GM23338 (cell line): ENCODE measurements at regions not wholly inside any gene's neighbourhood (a gene's known extent, or its start where the extent isn't known, plus 50 kb on each side); places are given as distances from the start of the nearest gene placed in this dataset.

Experiments used
- ATAC-seq: fragments of 200-7000 bp; cut with Tn5 transposase; 3 replicates; pipeline ENCODE4 v1.9.1; 2020
- DNase-seq: peaks from one replicate; pipeline ENCODE4 v3.0.0-alpha.2; 2015; ENCODE audit warnings: low spot score
- H2AFZ ChIP-seq: fragments of 200-600 bp; sonication (generic); 2 replicates; pipeline ENCODE4 v1.8.0; 2016; ENCODE audit warnings: antibody characterized with exemption, mild to moderate bottlenecking, moderate library complexity
- H3F3A ChIP-seq: fragments of 200-600 bp; sonication (generic); replicated peaks from 2 replicates; pipeline ENCODE4 v1.8.0; 2017; ENCODE audit warnings: antibody characterized with exemption, mixed run types, low read depth
- H3K27ac ChIP-seq: fragments of 200-600 bp; sonication (generic); 2 replicates; pipeline ENCODE4 v1.6.1; 2016; ENCODE audit warnings: low read depth
- H3K27me3 ChIP-seq: fragments of 200-600 bp; sonication (generic); 2 replicates; pipeline ENCODE4 v1.8.0; 2016; ENCODE audit warnings: mild to moderate bottlenecking, mixed run types, moderate library complexity; ENCODE audit not compliant: insufficient read depth
- H3K36me3 ChIP-seq: fragments of 200-600 bp; sonication (generic); 2 replicates; pipeline ENCODE4 v1.8.0; 2016; ENCODE audit warnings: mild to moderate bottlenecking; ENCODE audit not compliant: insufficient read depth
- H3K4me1 ChIP-seq: fragments of 200-600 bp; sonication (generic); 2 replicates; pipeline ENCODE4 v1.8.0; 2016; ENCODE audit warnings: mild to moderate bottlenecking, moderate library complexity; ENCODE audit not compliant: insufficient read depth
- H3K4me2 ChIP-seq: fragments of 200-600 bp; sonication (generic); 2 replicates; pipeline ENCODE4 v1.7.1; 2017; ENCODE audit warnings: mixed run types
- H3K4me3 ChIP-seq: fragments of 200-600 bp; sonication (generic); 2 replicates; pipeline ENCODE4 v1.6.1; 2016; ENCODE audit warnings: mixed run types
- H3K79me2 ChIP-seq: fragments of 200-600 bp; sonication (generic); replicated peaks from 2 replicates; pipeline ENCODE4 v1.8.0; 2017; ENCODE audit warnings: mild to moderate bottlenecking; ENCODE audit not compliant: insufficient read depth
- H3K9me2 ChIP-seq: fragments of 200-600 bp; sonication (generic); 2 replicates; pipeline ENCODE4 v1.8.0; 2017; ENCODE audit not compliant: insufficient read depth
- H4K20me1 ChIP-seq: fragments of 200-600 bp; sonication (generic); replicated peaks from 2 replicates; pipeline ENCODE4 v1.8.0; 2017; ENCODE audit warnings: mild to moderate bottlenecking; ENCODE audit not compliant: insufficient read depth
- H3K27ac Mint-ChIP-seq: 2 replicates; pipeline ENCODE4 v1.8.0; 2020; ENCODE audit warnings: inconsistent platforms, mild to moderate bottlenecking, moderate library complexity, mixed read lengths
- H3K27me3 Mint-ChIP-seq: 3 replicates; pipeline ENCODE4 v1.8.0; 2022; ENCODE audit warnings: low read depth, mild to moderate bottlenecking, moderate library complexity, mixed read lengths, inconsistent platforms; ENCODE audit not compliant: insufficient read depth, poor library complexity
- H3K36me3 Mint-ChIP-seq: 3 replicates; pipeline ENCODE4 v1.8.0; 2021; ENCODE audit warnings: low read depth, mild to moderate bottlenecking, inconsistent platforms, moderate library complexity, mixed read lengths
- H3K4me1 Mint-ChIP-seq: 3 replicates; pipeline ENCODE4 v1.8.0; 2020; ENCODE audit warnings: mild to moderate bottlenecking, inconsistent platforms, mixed read lengths
- H3K4me3 Mint-ChIP-seq: 3 replicates; pipeline ENCODE4 v1.8.0; 2021; ENCODE audit warnings: moderate library complexity, mild to moderate bottlenecking, inconsistent platforms, mixed read lengths
- H3K9me3 Mint-ChIP-seq: 3 replicates; pipeline ENCODE4 v1.8.0; 2020; ENCODE audit warnings: moderate library complexity, mild to moderate bottlenecking, inconsistent platforms, mixed read lengths
- CREB1 ChIP-seq: fragments of 250-450 bp; sonication (Bioruptor Pico); IDR thresholded peaks from 2 replicates; pipeline ENCODE4 v1.5.0; 2020; ENCODE audit warnings: low read depth, mild to moderate bottlenecking, moderate library complexity
- EZH2 ChIP-seq: fragments of 200-600 bp; sonication (generic); IDR thresholded peaks from one replicate; pipeline ENCODE4 v1.8.0; 2017; ENCODE audit warnings: antibody characterized with exemption, mild to moderate bottlenecking, low read depth; ENCODE audit not compliant: unreplicated experiment
- EZH2phosphoT487 ChIP-seq: fragments of 200-600 bp; sonication (generic); IDR thresholded peaks from one replicate; pipeline ENCODE4 v1.8.1; 2018; ENCODE audit warnings: antibody characterized with exemption; ENCODE audit not compliant: unreplicated experiment
- JUNB ChIP-seq: IDR thresholded peaks from one replicate; pipeline ENCODE4 v1.6.1; 2016; ENCODE audit warnings: antibody characterized with exemption; ENCODE audit not compliant: unreplicated experiment
- NANOG ChIP-seq: IDR thresholded peaks from 2 replicates; pipeline ENCODE4 v1.6.1; 2016; ENCODE audit warnings: antibody characterized with exemption, borderline replicate concordance
- POLR2AphosphoS5 ChIP-seq: IDR thresholded peaks from 2 replicates; pipeline ENCODE4 v1.6.1; 2016; ENCODE audit warnings: antibody characterized with exemption, low read depth
- STAT1 ChIP-seq: IDR thresholded peaks from one replicate; pipeline ENCODE4 v1.6.1; 2016; ENCODE audit warnings: antibody characterized with exemption; ENCODE audit not compliant: unreplicated experiment
- ZNF114 ChIP-seq: fragments of 250-450 bp; sonication (Bioruptor Pico); IDR thresholded peaks from 2 replicates; pipeline ENCODE4 v1.5.0; 2020; ENCODE audit warnings: mild to moderate bottlenecking, moderate library complexity
- ZNF331 ChIP-seq: fragments of 250-450 bp; sonication (Bioruptor Pico); IDR thresholded peaks from 2 replicates; pipeline ENCODE4 v1.5.0; 2020; ENCODE audit warnings: low read depth, mild to moderate bottlenecking, moderate library complexity
- TF ChIP-seq, protein P1 (sequence below): fragments of 250-450 bp; sonication (Bioruptor Pico); IDR thresholded peaks from 2 replicates; pipeline ENCODE4 v1.5.0; 2020; ENCODE audit warnings: mild to moderate bottlenecking, moderate library complexity
- TF ChIP-seq, protein P2 (sequence below), 2 experiments: fragments of 200-600 bp in 1 of 2; sonication (generic) in 1 of 2; conservative IDR thresholded peaks; 2 replicates each; pipeline versions ENCODE4 v1.5.1 to v1.6.1; 2016 to 2017; ENCODE audit warnings: antibody characterized with exemption in 2 of 2, low read depth in 2 of 2, mild to moderate bottlenecking in 2 of 2, moderate library complexity in 1 of 2
- TF ChIP-seq, protein P3 (sequence below): IDR thresholded peaks from 2 replicates; pipeline ENCODE4 v1.6.1; 2016; ENCODE audit warnings: antibody characterized with exemption

DNA sequence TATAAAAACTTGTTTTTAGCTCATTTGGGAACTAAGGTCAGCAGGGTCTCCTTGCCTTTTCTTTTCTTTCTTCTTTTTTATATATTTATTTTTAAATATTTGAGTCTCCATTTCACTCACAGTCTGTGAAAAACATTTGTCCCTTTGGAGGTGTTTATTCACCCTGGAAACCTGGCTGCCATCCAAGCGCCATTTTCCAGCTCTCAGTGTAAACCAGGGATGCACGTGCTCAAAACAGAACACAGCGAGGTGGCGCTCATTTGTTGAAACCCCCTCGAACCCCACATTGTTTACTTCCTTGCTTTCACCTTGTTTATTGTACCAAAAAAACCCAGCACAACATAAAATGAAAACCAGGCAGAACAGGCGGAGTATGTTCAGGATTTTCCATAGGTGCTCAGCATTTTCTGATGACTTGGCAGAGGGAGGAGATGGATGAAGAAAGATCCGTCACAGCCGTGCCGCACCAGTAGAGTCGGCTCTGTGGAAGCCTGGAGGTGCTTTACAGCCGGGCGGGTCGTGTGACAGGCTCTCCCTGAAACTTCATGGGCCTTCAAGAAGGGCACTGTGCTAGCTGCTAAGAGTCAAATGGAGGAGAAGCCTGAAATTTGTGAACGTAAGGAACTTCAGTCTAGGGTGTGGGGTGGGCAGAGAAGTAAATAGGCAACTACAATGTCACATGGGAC lies 284.4 kb downstream of the FOXL1 start (continued):
- no peak for TF ChIP-seq ZNF331 (CRISPR knock-in tag)
- no peak for TF ChIP-seq JUNB
- TF ChIP-seq ZNF114 (CRISPR knock-in tag) = no peak
- TF ChIP-seq EZH2 = no peak
- TF ChIP-seq EZH2phosphoT487 = no peak

DNA sequence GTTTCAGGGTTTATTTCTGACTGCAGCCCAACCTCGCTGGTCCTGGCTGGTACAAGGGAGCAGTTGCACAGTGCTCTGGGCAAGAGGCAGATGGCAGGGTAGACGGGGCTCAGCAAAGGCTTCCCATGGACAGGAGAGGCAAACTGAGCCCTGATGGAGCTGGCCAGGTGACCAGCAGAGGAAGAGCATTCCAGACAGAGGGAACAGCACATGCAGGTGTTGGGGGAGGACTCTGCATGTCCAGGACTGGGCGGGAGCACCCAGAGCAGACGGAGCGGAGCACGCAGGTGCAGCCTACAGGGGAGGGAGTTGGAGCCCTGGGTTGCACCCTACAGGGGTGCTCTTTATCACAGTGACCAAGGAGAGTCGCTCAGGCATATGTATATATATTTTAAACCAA lies 285.3 kb downstream of the FOXL1 start:
- H2AFZ ChIP-seq = no peak overlapping the region
- no peaks in the 10 kb centered on the region for H3K4me1 ChIP-seq
- ATAC-seq (no peak), DNase-seq (no peak)
- no peaks in the 10 kb centered on the region for H3K36me3 ChIP-seq
- H4K20me1 ChIP-seq = no peaks in the 10 kb centered on the region
- H3K27me3 ChIP-seq = no peaks in the 10 kb centered on the region
- H3K4me3 Mint-ChIP-seq = no peak overlapping the region
- no peak overlapping the region for H3K27ac Mint-ChIP-seq
- H3K9me2 ChIP-seq = peaks cover 13% of the 10 kb centered on the region
- H3K27ac ChIP-seq = no peak overlapping the region
- H3K4me1 Mint-ChIP-seq = peaks cover 2% of the 10 kb centered on the region; the same call in 1 of the 3 replicates
- no peaks in the 10 kb centered on the region for H3F3A ChIP-seq
- peaks cover 6% of the 10 kb centered on the region; the same call in 2 of the 3 replicates for H3K9me3 Mint-ChIP-seq
- H3K36me3 Mint-ChIP-seq = no peaks in the 10 kb centered on the region
- no peak overlapping the region for H3K4me3 ChIP-seq
- no peaks in the 10 kb centered on the region for H3K79me2 ChIP-seq
- no peak overlapping the region for H3K4me2 ChIP-seq
- H3K27me3 Mint-ChIP-seq = peaks cover 2% of the 10 kb centered on the region
- TF ChIP-seq, protein P1, sequence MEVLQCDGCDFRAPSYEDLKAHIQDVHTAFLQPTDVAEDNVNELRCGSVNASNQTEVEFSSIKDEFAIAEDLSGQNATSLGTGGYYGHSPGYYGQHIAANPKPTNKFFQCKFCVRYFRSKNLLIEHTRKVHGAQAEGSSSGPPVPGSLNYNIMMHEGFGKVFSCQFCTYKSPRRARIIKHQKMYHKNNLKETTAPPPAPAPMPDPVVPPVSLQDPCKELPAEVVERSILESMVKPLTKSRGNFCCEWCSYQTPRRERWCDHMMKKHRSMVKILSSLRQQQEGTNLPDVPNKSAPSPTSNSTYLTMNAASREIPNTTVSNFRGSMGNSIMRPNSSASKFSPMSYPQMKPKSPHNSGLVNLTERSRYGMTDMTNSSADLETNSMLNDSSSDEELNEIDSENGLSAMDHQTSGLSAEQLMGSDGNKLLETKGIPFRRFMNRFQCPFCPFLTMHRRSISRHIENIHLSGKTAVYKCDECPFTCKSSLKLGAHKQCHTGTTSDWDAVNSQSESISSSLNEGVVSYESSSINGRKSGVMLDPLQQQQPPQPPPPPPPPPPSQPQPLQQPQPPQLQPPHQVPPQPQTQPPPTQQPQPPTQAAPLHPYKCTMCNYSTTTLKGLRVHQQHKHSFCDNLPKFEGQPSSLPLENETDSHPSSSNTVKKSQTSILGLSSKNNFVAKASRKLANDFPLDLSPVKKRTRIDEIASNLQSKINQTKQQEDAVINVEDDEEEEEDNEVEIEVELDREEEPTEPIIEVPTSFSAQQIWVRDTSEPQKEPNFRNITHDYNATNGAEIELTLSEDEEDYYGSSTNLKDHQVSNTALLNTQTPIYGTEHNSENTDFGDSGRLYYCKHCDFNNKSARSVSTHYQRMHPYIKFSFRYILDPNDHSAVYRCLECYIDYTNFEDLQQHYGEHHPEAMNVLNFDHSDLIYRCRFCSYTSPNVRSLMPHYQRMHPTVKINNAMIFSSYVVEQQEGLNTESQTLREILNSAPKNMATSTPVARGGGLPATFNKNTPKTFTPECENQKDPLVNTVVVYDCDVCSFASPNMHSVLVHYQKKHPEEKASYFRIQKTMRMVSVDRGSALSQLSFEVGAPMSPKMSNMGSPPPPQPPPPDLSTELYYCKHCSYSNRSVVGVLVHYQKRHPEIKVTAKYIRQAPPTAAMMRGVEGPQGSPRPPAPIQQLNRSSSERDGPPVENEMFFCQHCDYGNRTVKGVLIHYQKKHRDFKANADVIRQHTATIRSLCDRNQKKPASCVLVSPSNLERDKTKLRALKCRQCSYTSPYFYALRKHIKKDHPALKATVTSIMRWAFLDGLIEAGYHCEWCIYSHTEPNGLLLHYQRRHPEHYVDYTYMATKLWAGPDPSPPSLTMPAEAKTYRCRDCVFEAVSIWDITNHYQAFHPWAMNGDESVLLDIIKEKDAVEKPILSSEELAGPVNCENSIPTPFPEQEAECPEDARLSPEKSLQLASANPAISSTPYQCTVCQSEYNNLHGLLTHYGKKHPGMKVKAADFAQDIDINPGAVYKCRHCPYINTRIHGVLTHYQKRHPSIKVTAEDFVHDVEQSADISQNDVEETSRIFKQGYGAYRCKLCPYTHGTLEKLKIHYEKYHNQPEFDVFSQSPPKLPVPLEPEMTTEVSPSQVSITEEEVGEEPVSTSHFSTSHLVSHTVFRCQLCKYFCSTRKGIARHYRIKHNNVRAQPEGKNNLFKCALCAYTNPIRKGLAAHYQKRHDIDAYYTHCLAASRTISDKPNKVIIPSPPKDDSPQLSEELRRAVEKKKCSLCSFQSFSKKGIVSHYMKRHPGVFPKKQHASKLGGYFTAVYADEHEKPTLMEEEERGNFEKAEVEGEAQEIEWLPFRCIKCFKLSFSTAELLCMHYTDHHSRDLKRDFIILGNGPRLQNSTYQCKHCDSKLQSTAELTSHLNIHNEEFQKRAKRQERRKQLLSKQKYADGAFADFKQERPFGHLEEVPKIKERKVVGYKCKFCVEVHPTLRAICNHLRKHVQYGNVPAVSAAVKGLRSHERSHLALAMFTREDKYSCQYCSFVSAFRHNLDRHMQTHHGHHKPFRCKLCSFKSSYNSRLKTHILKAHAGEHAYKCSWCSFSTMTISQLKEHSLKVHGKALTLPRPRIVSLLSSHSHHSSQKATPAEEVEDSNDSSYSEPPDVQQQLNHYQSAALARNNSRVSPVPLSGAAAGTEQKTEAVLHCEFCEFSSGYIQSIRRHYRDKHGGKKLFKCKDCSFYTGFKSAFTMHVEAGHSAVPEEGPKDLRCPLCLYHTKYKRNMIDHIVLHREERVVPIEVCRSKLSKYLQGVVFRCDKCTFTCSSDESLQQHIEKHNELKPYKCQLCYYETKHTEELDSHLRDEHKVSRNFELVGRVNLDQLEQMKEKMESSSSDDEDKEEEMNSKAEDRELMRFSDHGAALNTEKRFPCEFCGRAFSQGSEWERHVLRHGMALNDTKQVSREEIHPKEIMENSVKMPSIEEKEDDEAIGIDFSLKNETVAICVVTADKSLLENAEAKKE (CRISPR knock-in tag) = no peak
- TF ChIP-seq EZH2phosphoT487 (no peak), EZH2 (no peak), POLR2AphosphoS5 (no peak), NANOG (no peak), JUNB (no peak), ZNF331 (CRISPR knock-in tag) (no peak), CREB1 (CRISPR knock-in tag) (no peak), STAT1 (no peak)
- TF ChIP-seq, protein P2, sequence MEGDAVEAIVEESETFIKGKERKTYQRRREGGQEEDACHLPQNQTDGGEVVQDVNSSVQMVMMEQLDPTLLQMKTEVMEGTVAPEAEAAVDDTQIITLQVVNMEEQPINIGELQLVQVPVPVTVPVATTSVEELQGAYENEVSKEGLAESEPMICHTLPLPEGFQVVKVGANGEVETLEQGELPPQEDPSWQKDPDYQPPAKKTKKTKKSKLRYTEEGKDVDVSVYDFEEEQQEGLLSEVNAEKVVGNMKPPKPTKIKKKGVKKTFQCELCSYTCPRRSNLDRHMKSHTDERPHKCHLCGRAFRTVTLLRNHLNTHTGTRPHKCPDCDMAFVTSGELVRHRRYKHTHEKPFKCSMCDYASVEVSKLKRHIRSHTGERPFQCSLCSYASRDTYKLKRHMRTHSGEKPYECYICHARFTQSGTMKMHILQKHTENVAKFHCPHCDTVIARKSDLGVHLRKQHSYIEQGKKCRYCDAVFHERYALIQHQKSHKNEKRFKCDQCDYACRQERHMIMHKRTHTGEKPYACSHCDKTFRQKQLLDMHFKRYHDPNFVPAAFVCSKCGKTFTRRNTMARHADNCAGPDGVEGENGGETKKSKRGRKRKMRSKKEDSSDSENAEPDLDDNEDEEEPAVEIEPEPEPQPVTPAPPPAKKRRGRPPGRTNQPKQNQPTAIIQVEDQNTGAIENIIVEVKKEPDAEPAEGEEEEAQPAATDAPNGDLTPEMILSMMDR (conservative IDR thresholded peaks at IDR 0.05; ENCODE audit: low read depth in 2 of 2) = no peak
- TF ChIP-seq, protein P3, sequence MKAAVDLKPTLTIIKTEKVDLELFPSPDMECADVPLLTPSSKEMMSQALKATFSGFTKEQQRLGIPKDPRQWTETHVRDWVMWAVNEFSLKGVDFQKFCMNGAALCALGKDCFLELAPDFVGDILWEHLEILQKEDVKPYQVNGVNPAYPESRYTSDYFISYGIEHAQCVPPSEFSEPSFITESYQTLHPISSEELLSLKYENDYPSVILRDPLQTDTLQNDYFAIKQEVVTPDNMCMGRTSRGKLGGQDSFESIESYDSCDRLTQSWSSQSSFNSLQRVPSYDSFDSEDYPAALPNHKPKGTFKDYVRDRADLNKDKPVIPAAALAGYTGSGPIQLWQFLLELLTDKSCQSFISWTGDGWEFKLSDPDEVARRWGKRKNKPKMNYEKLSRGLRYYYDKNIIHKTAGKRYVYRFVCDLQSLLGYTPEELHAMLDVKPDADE = no peak
